GM23248 (cell line): ENCODE measurements at regions not wholly inside any gene's neighbourhood (a gene's known extent, or its start where the extent isn't known, plus 50 kb on each side); places are given as distances from the start of the nearest gene placed in this dataset.

Experiments
- DNase-seq: peaks from one replicate; pipeline ENCODE4 v3.0.0-alpha.2; 2015
- H2AFZ ChIP-seq: fragments of 200-600 bp; sonication (generic); 2 replicates; pipeline ENCODE4 v1.6.1; 2016; ENCODE audit warnings: antibody characterized with exemption
- H3F3A ChIP-seq: fragments of 200-600 bp; sonication (generic); 2 replicates; pipeline ENCODE4 v1.6.1; 2016; ENCODE audit warnings: mild to moderate bottlenecking, antibody characterized with exemption, mixed run types; ENCODE audit not compliant: insufficient read depth
- H3K27ac ChIP-seq: fragments of 200-600 bp; sonication (generic); 2 replicates; pipeline ENCODE4 v1.5.1; 2016; ENCODE audit warnings: mild to moderate bottlenecking
- H3K27me3 ChIP-seq: fragments of 200-600 bp; sonication (generic); replicated peaks from 2 replicates; pipeline ENCODE4 v1.6.1; 2016; ENCODE audit warnings: mild to moderate bottlenecking; ENCODE audit not compliant: insufficient read depth
- H3K36me3 ChIP-seq: fragments of 200-600 bp; sonication (generic); 2 replicates; pipeline ENCODE4 v1.6.1; 2016; ENCODE audit warnings: low read depth, mild to moderate bottlenecking
- H3K4me1 ChIP-seq: fragments of 200-600 bp; sonication (generic); 2 replicates; pipeline ENCODE4 v1.6.1; 2016; ENCODE audit warnings: mild to moderate bottlenecking; ENCODE audit not compliant: insufficient read depth
- H3K4me2 ChIP-seq: fragments of 200-600 bp; sonication (generic); one replicate; pipeline ENCODE4 v1.6.1; 2016; ENCODE audit warnings: mild to moderate bottlenecking; ENCODE audit not compliant: unreplicated experiment
- H3K4me3 ChIP-seq: fragments of 200-600 bp; sonication (generic); 2 replicates; pipeline ENCODE4 v1.5.1; 2016; ENCODE audit warnings: mild to moderate bottlenecking
- H3K79me2 ChIP-seq: fragments of 200-600 bp; sonication (generic); 2 replicates; pipeline ENCODE4 v1.6.1; 2016; ENCODE audit warnings: mild to moderate bottlenecking; ENCODE audit not compliant: insufficient read depth
- H3K9ac ChIP-seq: fragments of 200-600 bp; sonication (generic); 2 replicates; pipeline ENCODE4 v1.6.1; 2016; ENCODE audit warnings: mild to moderate bottlenecking
- H3K9me2 ChIP-seq: fragments of 200-600 bp; sonication (generic); 2 replicates; pipeline ENCODE4 v1.6.1; 2016; ENCODE audit warnings: mixed run types, mild to moderate bottlenecking, moderate library complexity; ENCODE audit not compliant: insufficient read depth
- H3K9me3 ChIP-seq: fragments of 200-600 bp; sonication (generic); one replicate; pipeline ENCODE4 v1.6.1; 2017; ENCODE audit warnings: low read depth
- H4K20me1 ChIP-seq: fragments of 200-600 bp; sonication (generic); 2 replicates; pipeline ENCODE4 v1.6.0; 2016; ENCODE audit not compliant: insufficient read depth
- EZH2 ChIP-seq: fragments of 200-600 bp; sonication (generic); IDR thresholded peaks from 2 replicates; pipeline ENCODE4 v1.6.1; 2018; ENCODE audit warnings: antibody characterized with exemption, mild to moderate bottlenecking; ENCODE audit not compliant: insufficient read depth, poor library complexity, severe bottlenecking
- EZH2phosphoT487 ChIP-seq: fragments of 200-600 bp; sonication (generic); IDR thresholded peaks from 2 replicates; pipeline ENCODE4 v1.6.1; 2018; ENCODE audit warnings: antibody characterized with exemption, moderate library complexity, mild to moderate bottlenecking, low read depth; ENCODE audit not compliant: insufficient read depth
- WGBS, 2 experiments: methylation state at CpG; one replicate each; pipeline ENCODE4 v1.1.6; 2015 to 2017; ENCODE audit warnings: low lambda C conversion rate in 2 of 2, low coverage in 1 of 2; ENCODE audit errors: missing lambda C conversion rate in 2 of 2; 5-methylcytosine and 5-hydroxymethylcytosine counted together
- in situ Hi-C: fragments of 300-500 bp; cut with MboI; formaldehyde crosslinking; loops from 2 replicates; pipeline ENCODE4 v1.15.0; 2020

- TF ChIP-seq EZH2phosphoT487 (no peak), EZH2 (no peak)
- Histone ChIP-seq H3K9me2 (no peaks in the 10 kb centered on the region), H3K79me2 (no peaks in the 10 kb centered on the region), H3K9ac (no peak overlapping the region), H2AFZ (peak overlapping the region; percentile 56; the same call in 1 of the 2 replicates), H3K4me2 (no peak overlapping the region), H3K4me1 (peaks cover 42% of the 10 kb centered on the region), H3F3A (peaks cover 48% of the 10 kb centered on the region), H3K27ac (peak overlapping the region; percentile 95), H3K9me3 (no peaks in the 10 kb centered on the region), H3K36me3 (no peaks in the 10 kb centered on the region), H4K20me1 (no peaks in the 10 kb centered on the region), H3K27me3 (no peaks in the 10 kb centered on the region), H3K4me3 (no peak overlapping the region)
- in situ Hi-C loops = no loop called here
- DNase-seq = peak; percentile 23
- WGBS, 2 experiments = 47 to 51% methylated on average over 3 of the region's 3 CpGs
Observed at GRCh38 chr7:33809228-33809627, 96.1 kb upstream of the BMPER start.

- no peak for DNase-seq
- H3K9me2 ChIP-seq = no peaks in the 10 kb centered on the region
- 91 to 93% methylated on average over 4 of the region's 4 CpGs for WGBS, 2 experiments
- H3F3A ChIP-seq = peaks cover 47% of the 10 kb centered on the region
- no peak overlapping the region for H3K4me2 ChIP-seq
- H3K79me2 ChIP-seq = no peaks in the 10 kb centered on the region
- H3K27me3 ChIP-seq = no peaks in the 10 kb centered on the region
- H3K36me3 ChIP-seq = no peaks in the 10 kb centered on the region
- no peaks in the 10 kb centered on the region for H4K20me1 ChIP-seq
- TF ChIP-seq EZH2 (no peak), EZH2phosphoT487 (no peak)
- no peaks in the 10 kb centered on the region for H3K9me3 ChIP-seq
- H3K27ac ChIP-seq = no peak overlapping the region
- H3K9ac ChIP-seq = no peak overlapping the region
- in situ Hi-C loops = no loop called here
- no peak overlapping the region for H2AFZ ChIP-seq
- peaks cover 42% of the 10 kb centered on the region for H3K4me1 ChIP-seq
- H3K4me3 ChIP-seq = no peak overlapping the region
Observed at GRCh38 chr7:33810356-33810755, 95.0 kb upstream of the BMPER start.

- no peak overlapping the region for H3K9ac ChIP-seq
- in situ Hi-C loops = no loop called here
- 83 to 89% methylated on average over 4 of the region's 4 CpGs for WGBS, 2 experiments
- no peak for DNase-seq
- H2AFZ ChIP-seq = no peak overlapping the region
- H4K20me1 ChIP-seq = no peaks in the 10 kb centered on the region
- no peak overlapping the region for H3K27ac ChIP-seq
- H3F3A ChIP-seq = peaks cover 17% of the 10 kb centered on the region; the same call in 1 of the 2 replicates
- H3K27me3 ChIP-seq = no peaks in the 10 kb centered on the region
- no peak overlapping the region for H3K4me2 ChIP-seq
- no peaks in the 10 kb centered on the region for H3K79me2 ChIP-seq
- H3K4me3 ChIP-seq = no peak overlapping the region
- TF ChIP-seq EZH2phosphoT487 (no peak), EZH2 (no peak)
- no peaks in the 10 kb centered on the region for H3K9me2 ChIP-seq
- no peaks in the 10 kb centered on the region for H3K9me3 ChIP-seq
- H3K4me1 ChIP-seq = peaks cover 13% of the 10 kb centered on the region
- no peaks in the 10 kb centered on the region for H3K36me3 ChIP-seq
Observed at GRCh38 chr7:33813331-33813730, 92.0 kb upstream of the BMPER start.

- no peak for DNase-seq
- Histone ChIP-seq H2AFZ (no peak overlapping the region), H3K79me2 (no peaks in the 10 kb centered on the region), H3F3A (peaks cover 7% of the 10 kb centered on the region; the same call in 1 of the 2 replicates), H3K27ac (no peak overlapping the region), H3K36me3 (no peaks in the 10 kb centered on the region), H4K20me1 (no peaks in the 10 kb centered on the region), H3K27me3 (no peaks in the 10 kb centered on the region), H3K9ac (no peak overlapping the region), H3K9me3 (no peaks in the 10 kb centered on the region), H3K4me1 (peaks cover 2% of the 10 kb centered on the region), H3K4me3 (no peak overlapping the region), H3K4me2 (no peak overlapping the region), H3K9me2 (no peaks in the 10 kb centered on the region)
- TF ChIP-seq EZH2phosphoT487 (no peak), EZH2 (no peak)
- 85 to 91% methylated on average over 6 of the region's 6 CpGs for WGBS, 2 experiments
- in situ Hi-C loops = no loop called here
Observed at GRCh38 chr7:33814400-33814799, 90.9 kb upstream of the BMPER start.

GRCh38 chr7:33814936-33815335 lies 90.4 kb upstream of the BMPER start:
- Histone ChIP-seq H3K27me3 (no peaks in the 10 kb centered on the region), H2AFZ (no peak overlapping the region), H3K4me2 (no peak overlapping the region), H3K9ac (no peak overlapping the region), H3K4me1 (no peaks in the 10 kb centered on the region), H4K20me1 (no peaks in the 10 kb centered on the region), H3K27ac (no peak overlapping the region), H3K9me3 (no peaks in the 10 kb centered on the region), H3K4me3 (no peak overlapping the region), H3K36me3 (no peaks in the 10 kb centered on the region), H3K79me2 (no peaks in the 10 kb centered on the region), H3F3A (0 out of 2 replicates have a peak, but pooled peaks cover 5% of the 10 kb centered on the region), H3K9me2 (no peaks in the 10 kb centered on the region)
- in situ Hi-C loops = no loop called here
- no peak for DNase-seq
- TF ChIP-seq EZH2phosphoT487 (no peak), EZH2 (no peak)
- 88 to 93% methylated on average over 6 of the region's 6 CpGs for WGBS, 2 experiments
